IMR-90 (cell line): ENCODE measurements at regions not wholly inside any gene's neighbourhood (a gene's known extent, or its start where the extent isn't known, plus 50 kb on each side); places are given as distances from the start of the nearest gene placed in this dataset.

Experiments used
- ATAC-seq: fragments of 200-7000 bp; cut with Tn5 transposase; 2 replicates; pipeline ENCODE4 v1.9.1; 2020; ENCODE audit warnings: low read depth, mild to moderate bottlenecking, moderate library complexity
- BruUV-seq: library from RNA; stranded (reverse); fragments of 400-500 nt; replicated peaks from 2 replicates; lab custom pipeline; 2021; lab: Mats Ljungman, UMichigan
- CTCF ChIA-PET: fragments of 300-600 bp; formaldehyde crosslinking; extraction: SDS; loops from one replicate; lab custom pipeline; 2021; ENCODE audit warnings: antibody characterized with exemption; lab: Yijun Ruan, JAX
- POLR2A ChIA-PET: fragments of 300-600 bp; sonication (Branson Sonifier 250); formaldehyde crosslinking; loops from one replicate; lab custom pipeline; 2022; ENCODE audit warnings: antibody characterized with exemption; ENCODE audit not compliant: unreplicated experiment; lab: Charles Lee
- DNase-seq: peaks from one replicate; pipeline ENCODE4 v3.0.0; 2013
- H2AFZ ChIP-seq: replicated peaks from 2 replicates; pipeline ENCODE3; 2013; ENCODE audit warnings: low read length, mild to moderate bottlenecking; ENCODE audit not compliant: poor library complexity
- H2AK5ac ChIP-seq: 2 replicates; pipeline ENCODE4 v1.6.1; 2013; ENCODE audit warnings: low read depth, low read length, inconsistent platforms
- H2AK9ac ChIP-seq: replicated peaks from 2 replicates; pipeline ENCODE3; 2013; ENCODE audit warnings: mild to moderate bottlenecking, low read depth, low read length, moderate library complexity; ENCODE audit not compliant: poor library complexity
- H2BK120ac ChIP-seq: 2 replicates; pipeline ENCODE4 v1.6.1; 2013; ENCODE audit warnings: low read depth, low read length, inconsistent platforms
- H2BK15ac ChIP-seq: 3 replicates; pipeline ENCODE4 v1.6.1; 2013; ENCODE audit warnings: low read depth, low read length, inconsistent platforms
- H2BK20ac ChIP-seq: 2 replicates; pipeline ENCODE4 v1.6.1; 2013; ENCODE audit warnings: low read depth, mild to moderate bottlenecking, inconsistent platforms, low read length, moderate library complexity
- H2BK5ac ChIP-seq: 2 replicates; pipeline ENCODE4 v1.6.1; 2013; ENCODE audit warnings: mild to moderate bottlenecking, low read depth, low read length, inconsistent platforms; ENCODE audit not compliant: poor library complexity, severe bottlenecking
- H3K14ac ChIP-seq: replicated peaks from 2 replicates; pipeline ENCODE4 v1.6.1; 2013; ENCODE audit warnings: low read depth, low read length, inconsistent platforms
- H3K18ac ChIP-seq: 2 replicates; pipeline ENCODE4 v1.6.1; 2013; ENCODE audit warnings: low read depth, low read length, control low read depth
- H3K23ac ChIP-seq: 2 replicates; pipeline ENCODE4 v1.6.1; 2013; ENCODE audit warnings: low read depth, low read length, inconsistent platforms
- H3K27ac ChIP-seq: 2 replicates; pipeline ENCODE4 v1.5.1; 2013; ENCODE audit warnings: mild to moderate bottlenecking, control low read depth, low read length; ENCODE audit not compliant: insufficient read depth
- H3K27me3 ChIP-seq: 2 replicates; pipeline ENCODE4 v1.6.1; 2013; ENCODE audit warnings: low read length; ENCODE audit not compliant: control insufficient read depth, insufficient read depth
- H3K36me3 ChIP-seq: 2 replicates; pipeline ENCODE4 v1.6.1; 2013; ENCODE audit warnings: low read length, mixed read lengths; ENCODE audit not compliant: control insufficient read depth, insufficient read depth
- H3K4ac ChIP-seq: 2 replicates; pipeline ENCODE4 v1.6.1; 2013; ENCODE audit warnings: low read depth, low read length, inconsistent platforms
- H3K4me1 ChIP-seq: 2 replicates; pipeline ENCODE4 v1.6.1; 2013; ENCODE audit warnings: low read length, mixed read lengths; ENCODE audit not compliant: control insufficient read depth, insufficient read depth
- H3K4me2 ChIP-seq: 2 replicates; pipeline ENCODE4 v1.6.1; 2013; ENCODE audit warnings: low read depth, mild to moderate bottlenecking, control low read depth, low read length, moderate library complexity
- H3K4me3 ChIP-seq: 2 replicates; pipeline ENCODE4 v1.5.1; 2013; ENCODE audit warnings: low read depth, mild to moderate bottlenecking, control low read depth, low read length, moderate library complexity; ENCODE audit not compliant: insufficient read depth
- H3K56ac ChIP-seq: 2 replicates; pipeline ENCODE4 v1.6.1; 2013; ENCODE audit warnings: low read length, inconsistent platforms; ENCODE audit not compliant: insufficient read depth; ENCODE audit errors: extremely low read depth
- H3K79me1 ChIP-seq, 2 experiments: 2 replicates each; pipeline ENCODE4 v1.6.1; 2013; ENCODE audit warnings: low read length in 2 of 2, inconsistent platforms in 1 of 2, low read depth in 1 of 2
- H3K9ac ChIP-seq: 2 replicates; pipeline ENCODE4 v1.6.1; 2013; ENCODE audit warnings: low read depth, low read length, control low read depth
- H3K9me1 ChIP-seq: 2 replicates; pipeline ENCODE4 v1.6.1; 2013; ENCODE audit warnings: low read length, inconsistent platforms; ENCODE audit not compliant: insufficient read depth
- H3K9me3 ChIP-seq: 2 replicates; pipeline ENCODE4 v1.6.1; 2013; ENCODE audit warnings: low read length; ENCODE audit not compliant: control insufficient read depth, insufficient read depth
- H4K20me1 ChIP-seq: 2 replicates; pipeline ENCODE4 v1.6.1; 2013; ENCODE audit warnings: low read length, inconsistent platforms; ENCODE audit not compliant: insufficient read depth
- H4K5ac ChIP-seq: 2 replicates; pipeline ENCODE4 v1.6.1; 2013; ENCODE audit warnings: mild to moderate bottlenecking, low read depth, low read length, control low read depth
- H4K8ac ChIP-seq, 2 experiments: 2 replicates each; pipeline ENCODE4 v1.6.1; 2013; ENCODE audit warnings: low read depth in 2 of 2, low read length in 2 of 2, control low read depth in 1 of 2, inconsistent platforms in 1 of 2
- H4K91ac ChIP-seq: 2 replicates; pipeline ENCODE4 v1.6.1; 2013; ENCODE audit warnings: low read depth, low read length, inconsistent platforms; ENCODE audit not compliant: insufficient read depth
- BHLHE40 ChIP-seq: fragments of 150-350 bp; IDR thresholded peaks from 2 replicates; pipeline ENCODE4 v1.6.1; 2016; ENCODE audit warnings: mild to moderate bottlenecking, low read depth, low read length
- CEBPB ChIP-seq: IDR thresholded peaks from 2 replicates; pipeline ENCODE4 v1.6.1; 2012; ENCODE audit warnings: low read depth, low read length, improper control_type of control experiment
- CHD1 ChIP-seq: IDR thresholded peaks from 2 replicates; pipeline ENCODE4 v1.6.1; 2012; ENCODE audit warnings: low read depth, low read length, improper control_type of control experiment
- FOS ChIP-seq: fragments of 150-350 bp; IDR thresholded peaks from 2 replicates; pipeline ENCODE4 v1.6.1; 2016; ENCODE audit warnings: low read depth, low read length
- MAFK ChIP-seq: IDR thresholded peaks from 2 replicates; pipeline ENCODE4 v1.6.1; 2012; ENCODE audit warnings: low read depth, low read length, improper control_type of control experiment
- MAZ ChIP-seq: IDR thresholded peaks from 2 replicates; pipeline ENCODE4 v1.6.1; 2012; ENCODE audit warnings: low read depth, mild to moderate bottlenecking, low read length, improper control_type of control experiment, moderate library complexity, borderline replicate concordance
- MXI1 ChIP-seq: IDR thresholded peaks from 2 replicates; pipeline ENCODE4 v1.6.1; 2012; ENCODE audit warnings: low read depth, mild to moderate bottlenecking, low read length, moderate library complexity, borderline replicate concordance
- NFE2L2 ChIP-seq: fragments of 150-350 bp; IDR thresholded peaks from 2 replicates; pipeline ENCODE4 v1.6.1; 2016; ENCODE audit warnings: low read depth, mild to moderate bottlenecking, low read length
- POLR2A ChIP-seq: IDR thresholded peaks from 2 replicates; pipeline ENCODE4 v1.6.1; 2012; ENCODE audit warnings: mild to moderate bottlenecking, low read depth, low read length
- RCOR1 ChIP-seq: IDR thresholded peaks from 2 replicates; pipeline ENCODE4 v1.6.1; 2012; ENCODE audit warnings: mild to moderate bottlenecking, low read length, improper control_type of control experiment; ENCODE audit not compliant: insufficient replicate concordance
- RFX5 ChIP-seq: IDR thresholded peaks from 2 replicates; pipeline ENCODE4 v1.8.0; 2012; ENCODE audit warnings: low read depth, mild to moderate bottlenecking, low read length, moderate library complexity
- SMC3 ChIP-seq: fragments of 150-350 bp; IDR thresholded peaks from 2 replicates; pipeline ENCODE4 v1.6.1; 2016; ENCODE audit warnings: low read depth, mild to moderate bottlenecking, antibody characterized with exemption, low read length, moderate library complexity
- WGBS, 2 experiments: methylation state at CpG; one replicate each; pipeline versions ENCODE4 v1.1.5 to v1.1.7; 2013; ENCODE audit warnings: missing lambda C conversion rate in 2 of 2; ENCODE audit not compliant: insufficient read length in 1 of 2; ENCODE audit errors: extremely low coverage in 2 of 2; 5-methylcytosine and 5-hydroxymethylcytosine counted together
- dilution Hi-C: fragments of 300-500 bp; cut with HindIII; formaldehyde crosslinking; loops from one replicate; pipeline ENCODE4 v1.14.3; 2018; ENCODE audit warnings: low sequenced_read_pairs; ENCODE audit not compliant: unreplicated experiment
- in situ Hi-C: fragments of 300-500 bp; cut with MboI; formaldehyde crosslinking; loops from 3 replicates; pipeline ENCODE4 v1.14.3; 2019; ENCODE audit warnings: low sequenced_read_pairs, inconsistent platforms, mixed read lengths
- intact Hi-C: fragments of 100-400 bp; cut with micrococcal nuclease; formaldehyde crosslinking; loops from 2 replicates; pipeline ENCODE4 v1.10.0; 2022
- TF ChIP-seq, protein P1 (sequence below): fragments of 150-350 bp; IDR thresholded peaks from 2 replicates; pipeline ENCODE4 v1.6.1; 2017; ENCODE audit warnings: mild to moderate bottlenecking, antibody characterized with exemption, low read length, low read depth
- TF ChIP-seq, protein P2 (sequence below): fragments of 150-350 bp; IDR thresholded peaks from 2 replicates; pipeline ENCODE4 v1.6.1; 2016; ENCODE audit warnings: low read depth, mild to moderate bottlenecking, low read length, moderate library complexity, borderline replicate concordance
- TF ChIP-seq, protein P3 (sequence below): conservative IDR thresholded peaks from 2 replicates; pipeline ENCODE4 v1.5.1; 2012; ENCODE audit warnings: mild to moderate bottlenecking, low read depth, low read length, improper control_type of control experiment

DNA sequence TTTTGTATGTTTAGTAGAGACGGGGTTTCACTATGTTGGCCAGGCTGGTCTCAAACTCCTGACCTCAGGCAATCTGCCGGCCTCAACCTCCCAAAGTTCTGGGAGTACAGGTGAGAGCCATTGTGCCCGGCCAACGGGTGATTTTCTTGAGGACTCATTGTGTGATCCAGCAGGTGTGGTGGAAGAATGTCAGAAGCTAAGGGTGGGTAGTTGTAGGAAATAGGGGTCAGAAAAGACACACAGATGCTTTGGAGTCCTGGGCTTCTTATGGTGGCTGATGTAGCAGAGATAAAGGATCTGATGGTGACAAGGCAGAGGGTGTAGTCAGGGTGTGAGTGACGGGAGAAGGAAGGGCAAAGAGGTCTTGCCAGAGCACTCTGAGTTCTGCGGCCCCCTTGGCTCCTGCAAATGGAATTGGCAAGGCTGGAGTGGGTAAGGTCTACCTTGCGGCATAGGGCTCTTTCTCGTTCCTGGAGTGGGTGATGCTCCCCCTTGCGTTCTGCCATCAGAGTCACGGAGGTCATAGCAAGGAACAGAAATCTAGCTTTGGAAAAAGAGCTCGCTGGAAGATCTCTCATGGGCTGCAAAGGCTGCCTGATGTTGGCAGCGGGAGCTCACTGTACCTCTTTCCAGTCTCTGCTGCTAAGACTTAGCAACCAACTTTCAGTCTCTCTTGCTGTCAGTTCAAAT, 97.2 kb downstream of the SREK1 start:
- Histone ChIP-seq H2BK120ac (no peak overlapping the region), H3K18ac (no peak overlapping the region), H4K5ac (no peak overlapping the region), H3K4ac (no peak overlapping the region), H2BK15ac (no peak overlapping the region), H3K27me3 (peaks cover 8% of the 10 kb centered on the region), H3K4me3 (no peak overlapping the region), H3K9me3 (no peaks in the 10 kb centered on the region), H3K14ac (no peak overlapping the region), H2AFZ (no peak overlapping the region), H4K20me1 (no peaks in the 10 kb centered on the region), H3K23ac (no peak overlapping the region), H4K91ac (no peak overlapping the region), H3K36me3 (no peaks in the 10 kb centered on the region), H3K4me2 (no peak overlapping the region), H2AK9ac (no peak overlapping the region), H3K56ac (no peak overlapping the region), H4K8ac (no peak overlapping the region), H2BK20ac (no peak overlapping the region), H3K79me1 (no peaks in the 10 kb centered on the region), H2AK5ac (no peak overlapping the region), H3K27ac (no peak overlapping the region), H3K4me1 (no peaks in the 10 kb centered on the region), H2BK5ac (no peak overlapping the region), H3K9ac (no peak overlapping the region), H3K9me1 (no peaks in the 10 kb centered on the region)
- 90% methylated on average over 2 of the region's 12 CpGs; no CpG with 5 or more reads in 1 of the 2 experiments for WGBS, 2 experiments
- DNase-seq, result no peak
- CTCF ChIA-PET, result no interaction called here
- TF ChIP-seq FOS (no peak), RFX5 (no peak), RCOR1 (no peak), SMC3 (no peak), CHD1 (no peak), MXI1 (no peak), MAZ (no peak), NFE2L2 (no peak), MAFK (no peak), CEBPB (no peak), BHLHE40 (no peak), POLR2A (no peak)
- TF ChIP-seq, protein P1, sequence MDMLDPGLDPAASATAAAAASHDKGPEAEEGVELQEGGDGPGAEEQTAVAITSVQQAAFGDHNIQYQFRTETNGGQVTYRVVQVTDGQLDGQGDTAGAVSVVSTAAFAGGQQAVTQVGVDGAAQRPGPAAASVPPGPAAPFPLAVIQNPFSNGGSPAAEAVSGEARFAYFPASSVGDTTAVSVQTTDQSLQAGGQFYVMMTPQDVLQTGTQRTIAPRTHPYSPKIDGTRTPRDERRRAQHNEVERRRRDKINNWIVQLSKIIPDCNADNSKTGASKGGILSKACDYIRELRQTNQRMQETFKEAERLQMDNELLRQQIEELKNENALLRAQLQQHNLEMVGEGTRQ, result no peak
- TF ChIP-seq, protein P2, sequence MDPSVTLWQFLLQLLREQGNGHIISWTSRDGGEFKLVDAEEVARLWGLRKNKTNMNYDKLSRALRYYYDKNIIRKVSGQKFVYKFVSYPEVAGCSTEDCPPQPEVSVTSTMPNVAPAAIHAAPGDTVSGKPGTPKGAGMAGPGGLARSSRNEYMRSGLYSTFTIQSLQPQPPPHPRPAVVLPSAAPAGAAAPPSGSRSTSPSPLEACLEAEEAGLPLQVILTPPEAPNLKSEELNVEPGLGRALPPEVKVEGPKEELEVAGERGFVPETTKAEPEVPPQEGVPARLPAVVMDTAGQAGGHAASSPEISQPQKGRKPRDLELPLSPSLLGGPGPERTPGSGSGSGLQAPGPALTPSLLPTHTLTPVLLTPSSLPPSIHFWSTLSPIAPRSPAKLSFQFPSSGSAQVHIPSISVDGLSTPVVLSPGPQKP, result no peak
- TF ChIP-seq, protein P3, sequence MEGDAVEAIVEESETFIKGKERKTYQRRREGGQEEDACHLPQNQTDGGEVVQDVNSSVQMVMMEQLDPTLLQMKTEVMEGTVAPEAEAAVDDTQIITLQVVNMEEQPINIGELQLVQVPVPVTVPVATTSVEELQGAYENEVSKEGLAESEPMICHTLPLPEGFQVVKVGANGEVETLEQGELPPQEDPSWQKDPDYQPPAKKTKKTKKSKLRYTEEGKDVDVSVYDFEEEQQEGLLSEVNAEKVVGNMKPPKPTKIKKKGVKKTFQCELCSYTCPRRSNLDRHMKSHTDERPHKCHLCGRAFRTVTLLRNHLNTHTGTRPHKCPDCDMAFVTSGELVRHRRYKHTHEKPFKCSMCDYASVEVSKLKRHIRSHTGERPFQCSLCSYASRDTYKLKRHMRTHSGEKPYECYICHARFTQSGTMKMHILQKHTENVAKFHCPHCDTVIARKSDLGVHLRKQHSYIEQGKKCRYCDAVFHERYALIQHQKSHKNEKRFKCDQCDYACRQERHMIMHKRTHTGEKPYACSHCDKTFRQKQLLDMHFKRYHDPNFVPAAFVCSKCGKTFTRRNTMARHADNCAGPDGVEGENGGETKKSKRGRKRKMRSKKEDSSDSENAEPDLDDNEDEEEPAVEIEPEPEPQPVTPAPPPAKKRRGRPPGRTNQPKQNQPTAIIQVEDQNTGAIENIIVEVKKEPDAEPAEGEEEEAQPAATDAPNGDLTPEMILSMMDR, result no peak
- intact Hi-C loops (no loop called here), dilution Hi-C loops (no loop called here), in situ Hi-C loops (no loop called here)
- ATAC-seq, result no peak
- POLR2A ChIA-PET, result no interaction called here
- BruUV-seq, result no TSS peak
